ENCODE measurements at regions not wholly inside any gene's neighbourhood (a gene's known extent, or its start where the extent isn't known, plus 50 kb on each side); places are given as distances from the start of the nearest gene placed in this dataset.

DNA sequence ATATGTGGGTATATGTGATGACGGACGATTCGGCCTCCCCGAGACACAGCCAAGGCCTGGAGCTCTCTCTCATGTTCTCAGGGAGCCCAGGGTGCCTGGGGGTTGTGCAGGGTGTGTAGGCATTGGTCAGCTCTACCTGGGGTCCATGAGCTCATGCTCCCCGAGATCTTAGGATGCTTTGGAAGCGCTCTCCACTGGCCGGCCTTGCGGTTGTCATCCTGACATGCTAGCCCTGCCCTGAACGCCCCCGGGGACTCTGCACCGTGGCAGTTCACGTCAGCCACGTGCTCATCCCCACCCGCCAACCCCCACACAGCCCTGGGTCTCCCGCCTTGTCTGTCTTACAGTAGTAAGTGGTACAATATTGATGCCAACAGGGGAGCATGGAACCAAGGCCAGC lies 67.8 kb downstream of the RTP5 start:
- TF ChIP-seq REST (IDR thresholded peaks at IDR 0.05; ENCODE audit: insufficient read depth in 1 of 2, low read depth in 2 of 2, low read length in 2 of 2) (no peak), SIN3A (IDR thresholded peaks at IDR 0.05; ENCODE audit: borderline replicate concordance, insufficient read depth, low read length) (no peak)
